SK-N-SH (cell line): ENCODE measurements at regions not wholly inside any gene's neighbourhood (a gene's known extent, or its start where the extent isn't known, plus 50 kb on each side); places are given as distances from the start of the nearest gene placed in this dataset.

Experiments
- CTCF ChIA-PET: fragments of 300-600, 350-600 bp; formaldehyde crosslinking; extraction: SDS; loops from one replicate; lab custom pipeline; 2021; lab: Yijun Ruan, JAX
- POLR2A ChIA-PET: fragments of 350-600 bp; sonication (Branson Sonifier 250); formaldehyde crosslinking; extraction: SDS; loops from one replicate; lab custom pipeline; 2020; ENCODE audit warnings: antibody characterized with exemption, inconsistent platforms; lab: Yijun Ruan, JAX
- DNase-seq: peaks from one replicate; pipeline ENCODE4 v3.0.0; 2012
- H2AFZ ChIP-seq: fragments of 200-600 bp; sonication (generic); 2 replicates; pipeline ENCODE4 v1.8.1; 2016; ENCODE audit warnings: antibody characterized with exemption, mild to moderate bottlenecking, low read depth
- H3F3A ChIP-seq: fragments of 200-600 bp; sonication (generic); replicated peaks from 2 replicates; pipeline ENCODE3; 2016; ENCODE audit warnings: antibody characterized with exemption, mild to moderate bottlenecking; ENCODE audit not compliant: insufficient read depth
- H3K27ac ChIP-seq, 2 experiments: fragments of 200-500 bp in 1 of 2; fragments of 200-600 bp in 1 of 2; sonication (Bioruptor generic) in 1 of 2; sonication (generic), shearing (Covaris generic) in 1 of 2; 2 replicates each; pipeline versions ENCODE4 v1.5.1 to v1.6.1; 2014 to 2016; ENCODE audit warnings: low read depth in 2 of 2, inconsistent platforms in 1 of 2, low read length in 1 of 2, mild to moderate bottlenecking in 1 of 2, mixed read lengths in 1 of 2
- H3K27me3 ChIP-seq: fragments of 200-600 bp; sonication (generic), shearing (Covaris generic); 2 replicates; pipeline ENCODE4 v1.6.1; 2016; ENCODE audit warnings: mixed run types; ENCODE audit not compliant: insufficient read depth
- H3K36me3 ChIP-seq, 2 experiments: fragments of 200-500 bp in 1 of 2; fragments of 200-600 bp in 1 of 2; sonication (Bioruptor generic) in 1 of 2; sonication (generic) in 1 of 2; replicated peaks in 1 of 2; 2 replicates each; pipeline versions ENCODE3 to v1.5.1; 2014 to 2016; ENCODE audit warnings: low read length in 1 of 2, mild to moderate bottlenecking in 1 of 2; ENCODE audit not compliant: insufficient read depth in 2 of 2, control insufficient read depth in 1 of 2
- H3K4me1 ChIP-seq, 2 experiments: fragments of 200-500 bp in 1 of 2; fragments of 200-600 bp in 1 of 2; sonication (Bioruptor generic) in 1 of 2; sonication (generic), shearing (Covaris generic) in 1 of 2; 2 replicates each; pipeline versions ENCODE4 v1.5.1 to v1.6.1; 2014 to 2016; ENCODE audit warnings: low read depth in 1 of 2, low read length in 1 of 2, mixed run types in 1 of 2; ENCODE audit not compliant: insufficient read depth in 2 of 2, control insufficient read depth in 1 of 2
- H3K4me2 ChIP-seq: fragments of 200-600 bp; sonication (generic), shearing (Covaris generic); 2 replicates; pipeline ENCODE4 v1.6.1; 2017; ENCODE audit warnings: mixed run types
- H3K4me3 ChIP-seq, 2 experiments: fragments of 200-500 bp in 1 of 2; fragments of 200-600 bp in 1 of 2; sonication (Bioruptor generic) in 1 of 2; sonication (generic), shearing (Covaris generic) in 1 of 2; 2 replicates each; pipeline versions ENCODE4 v1.5.1 to v1.8.1; 2014 to 2016; ENCODE audit warnings: low read depth in 2 of 2, inconsistent platforms in 1 of 2, low read length in 1 of 2, mild to moderate bottlenecking in 1 of 2, mixed read lengths in 1 of 2, moderate library complexity in 1 of 2
- H3K79me2 ChIP-seq: fragments of 200-600 bp; sonication (generic); 2 replicates; pipeline ENCODE4 v1.8.1; 2017; ENCODE audit warnings: mild to moderate bottlenecking; ENCODE audit not compliant: insufficient read depth
- H3K9ac ChIP-seq: fragments of 200-600 bp; sonication (generic); 2 replicates; pipeline ENCODE4 v1.6.1; 2017; ENCODE audit warnings: mixed run types
- H3K9me2 ChIP-seq: fragments of 200-600 bp; sonication (generic); 2 replicates; pipeline ENCODE4 v1.6.1; 2017; ENCODE audit warnings: mixed run types
- H3K9me3 ChIP-seq: fragments of 200-600 bp; sonication (generic); 2 replicates; pipeline ENCODE4 v1.6.1; 2017; ENCODE audit warnings: mixed run types, mild to moderate bottlenecking, moderate library complexity
- H4K20me1 ChIP-seq: fragments of 200-600 bp; sonication (generic); 2 replicates; pipeline ENCODE4 v1.6.1; 2017; ENCODE audit warnings: mild to moderate bottlenecking, mixed run types; ENCODE audit not compliant: insufficient read depth
- CHD2 ChIP-seq: fragments of 150-350 bp; IDR thresholded peaks from 2 replicates; pipeline ENCODE4 v1.6.1; 2018; ENCODE audit warnings: low read length; ENCODE audit not compliant: partially characterized antibody
- ELF1 ChIP-seq: IDR thresholded peaks from 2 replicates; pipeline ENCODE4 v1.4.0; 2012
- EZH2phosphoT487 ChIP-seq: fragments of 200-600 bp; sonication (generic); IDR thresholded peaks from 2 replicates; pipeline ENCODE4 v1.6.1; 2017; ENCODE audit warnings: low read depth, mixed run types, mild to moderate bottlenecking, antibody characterized with exemption, moderate library complexity, borderline replicate concordance
- GATA2 ChIP-seq: sonication (generic); formaldehyde crosslinking; IDR thresholded peaks from 2 replicates; pipeline ENCODE4 v1.5.0; 2020; ENCODE audit warnings: mild to moderate bottlenecking, missing genetic modification reagents
- JUND ChIP-seq: IDR thresholded peaks from 2 replicates; pipeline ENCODE4 v1.4.0; 2012
- MAX ChIP-seq: IDR thresholded peaks from 2 replicates; pipeline ENCODE4 v1.4.0; 2012; ENCODE audit warnings: low read depth
- NRF1 ChIP-seq: IDR thresholded peaks from 2 replicates; pipeline ENCODE4 v1.6.1; 2012; ENCODE audit warnings: low read depth, mild to moderate bottlenecking, low read length
- RAD21 ChIP-seq: IDR thresholded peaks from 2 replicates; pipeline ENCODE4 v1.6.1; 2012; ENCODE audit warnings: mild to moderate bottlenecking, low read length
- RCOR1 ChIP-seq: fragments of 150-350 bp; IDR thresholded peaks from 2 replicates; pipeline ENCODE4 v1.6.1; 2017; ENCODE audit warnings: antibody characterized with exemption, low read length
- SIN3A ChIP-seq: IDR thresholded peaks from 2 replicates; pipeline ENCODE4 v1.6.1; 2012; ENCODE audit warnings: low read depth, mild to moderate bottlenecking, low read length, moderate library complexity, borderline replicate concordance
- SMC3 ChIP-seq: IDR thresholded peaks from 2 replicates; pipeline ENCODE4 v1.6.1; 2012; ENCODE audit warnings: low read depth, low read length, improper control_type of control experiment
- TCF12 ChIP-seq: IDR thresholded peaks from 2 replicates; pipeline ENCODE4 v1.4.0; 2012
- TEAD4 ChIP-seq: IDR thresholded peaks from 2 replicates; pipeline ENCODE4 v1.4.0; 2012; ENCODE audit warnings: mild to moderate bottlenecking, borderline replicate concordance; ENCODE audit not compliant: insufficient read depth
- USF2 ChIP-seq: fragments of 150-350 bp; IDR thresholded peaks from 2 replicates; pipeline ENCODE4 v1.6.1; 2017; ENCODE audit warnings: antibody characterized with exemption, low read length, low read depth, borderline replicate concordance
- ZBTB33 ChIP-seq: IDR thresholded peaks from 2 replicates; pipeline ENCODE4 v1.4.0; 2012; ENCODE audit warnings: low read depth, borderline replicate concordance
- WGBS: methylation state at CpG from one replicate; pipeline ENCODE4 v1.1.6; 2017; ENCODE audit warnings: low lambda C conversion rate; 5-methylcytosine and 5-hydroxymethylcytosine counted together

- no peak overlapping the region for H2AFZ ChIP-seq
- ChIA-PET POLR2A (no interaction called here), CTCF (no interaction called here)
- no peak for DNase-seq
- H3K36me3 ChIP-seq = no peaks in the 10 kb centered on the region
- peaks cover 17 to 25% of the 10 kb centered on the region in 2 experiments for H3K4me1 ChIP-seq
- no peak overlapping the region for H3K4me2 ChIP-seq
- H3F3A ChIP-seq = peaks cover 9% of the 10 kb centered on the region
- no peaks in the 10 kb centered on the region for H3K79me2 ChIP-seq
- H3K9me2 ChIP-seq = no peaks in the 10 kb centered on the region
- H3K27me3 ChIP-seq = no peaks in the 10 kb centered on the region
- no peak for TF ChIP-seq NRF1
- no peak for TF ChIP-seq EZH2phosphoT487
- no peak for TF ChIP-seq GATA2
- no peak for TF ChIP-seq JUND
- TF ChIP-seq ZBTB33 = no peak
- no peaks in the 10 kb centered on the region for H4K20me1 ChIP-seq
- H3K27ac ChIP-seq = no peak overlapping the region
- peaks cover 4% of the 10 kb centered on the region; the same call in 1 of the 2 replicates for H3K9me3 ChIP-seq
- H3K9ac ChIP-seq = no peak overlapping the region
- WGBS = 82% methylated on average over 4 of the region's 4 CpGs
- H3K4me3 ChIP-seq = no peak overlapping the region
Observed at GRCh38 chr15:70602281-70602680, 161.1 kb downstream of the UACA start.

- Histone ChIP-seq H3K27me3 (no peaks in the 10 kb centered on the region), H2AFZ (no peak overlapping the region), H3K4me1 (no peaks in the 10 kb centered on the region; a peak in 1 of 4 replicates), H3K9ac (no peak overlapping the region), H3K36me3 (no peaks in the 10 kb centered on the region), H3K4me3 (no peak overlapping the region), H4K20me1 (no peaks in the 10 kb centered on the region), H3K9me3 (peaks cover 19% of the 10 kb centered on the region; the same call in 1 of the 2 replicates), H3F3A (no peaks in the 10 kb centered on the region), H3K9me2 (no peaks in the 10 kb centered on the region), H3K27ac (no peak overlapping the region), H3K79me2 (no peaks in the 10 kb centered on the region), H3K4me2 (no peak overlapping the region)
- no peak for TF ChIP-seq SIN3A
- no peak for TF ChIP-seq SMC3
- TF ChIP-seq CHD2 = no peak
- POLR2A ChIA-PET = no interaction called here
- WGBS = 98% methylated on average over 3 of the region's 3 CpGs
- DNase-seq = no peak
- CTCF ChIA-PET = interaction anchor here (1.7 kb wide), 1 partner anchor 12 kb away, joined by 4 read pairs; no protein-coding TSS in a partner anchor
Observed at GRCh38 chr15:70597945-70598344, 165.4 kb downstream of the UACA start.

GRCh38 chr15:70597056-70597603 lies 166.2 kb downstream of the UACA start:
- WGBS = 45% methylated on average over 4 of the region's 5 CpGs
- no peaks in the 10 kb centered on the region for H3K27me3 ChIP-seq
- TF ChIP-seq TEAD4 = no peak
- TF ChIP-seq MAX = no peak
- TF ChIP-seq ZBTB33 = no peak
- TF ChIP-seq ELF1 = no peak
- TF ChIP-seq RAD21 = no peak
- TF ChIP-seq TCF12 = 0 out of 2 replicates have a peak, but pooled peaks have one; percentile 6
- no peak for TF ChIP-seq USF2
- TF ChIP-seq RCOR1 = no peak
- H3K27ac ChIP-seq = no peak overlapping the region
- no peaks in the 10 kb centered on the region for H3K36me3 ChIP-seq
- H4K20me1 ChIP-seq = no peaks in the 10 kb centered on the region
- no peaks in the 10 kb centered on the region for H3K9me2 ChIP-seq
- no peak overlapping the region for H3K4me2 ChIP-seq
- no peak overlapping the region for H3K9ac ChIP-seq
- H3F3A ChIP-seq = no peaks in the 10 kb centered on the region
- CTCF ChIA-PET = interaction anchor here (2.0 kb wide), 1 partner anchor 28 kb away, joined by 4 read pairs; no protein-coding TSS in a partner anchor
- no peak overlapping the region for H3K4me3 ChIP-seq
- no peak overlapping the region for H2AFZ ChIP-seq
- peaks cover 19% of the 10 kb centered on the region; the same call in 1 of the 2 replicates for H3K9me3 ChIP-seq
- H3K4me1 ChIP-seq = no peaks in the 10 kb centered on the region; a peak in 1 of 4 replicates
- H3K79me2 ChIP-seq = no peaks in the 10 kb centered on the region
- POLR2A ChIA-PET = no interaction called here
- no peak for DNase-seq
